K562 (cell line): ENCODE measurements at regions not wholly inside any gene's neighbourhood (a gene's known extent, or its start where the extent isn't known, plus 50 kb on each side); places are given as distances from the start of the nearest gene placed in this dataset.

Source experiments
- CHD4 ChIP-seq: fragments of 200-600 bp; sonication (generic); IDR thresholded peaks from 3 replicates; pipeline ENCODE4 v1.6.1; 2012; ENCODE audit warnings: low read depth, mild to moderate bottlenecking, mixed read lengths, low read length, inconsistent platforms; ENCODE audit not compliant: insufficient read depth, insufficient replicate concordance, poor library complexity, severe bottlenecking
- CREB3L1 ChIP-seq: fragments of 450-650 bp; IDR thresholded peaks from 2 replicates; pipeline ENCODE4 v1.6.1; 2014; ENCODE audit warnings: low read depth, mild to moderate bottlenecking, moderate library complexity, borderline replicate concordance
- GABPB2 ChIP-seq: fragments of 250-450 bp; sonication (Bioruptor Pico); conservative IDR thresholded peaks from 2 replicates; pipeline ENCODE4 v1.5.1; 2021; ENCODE audit warnings: mild to moderate bottlenecking
- HNRNPH1 ChIP-seq: fragments of 200-400 bp; formaldehyde crosslinking; optimal IDR thresholded peaks from 2 replicates; pipeline ENCODE3; 2017; ENCODE audit warnings: low read depth, mild to moderate bottlenecking, low read length, moderate library complexity
- MXD1 ChIP-seq: fragments of 250-450 bp; sonication (Bioruptor Pico); IDR thresholded peaks from 2 replicates; pipeline ENCODE4 v1.8.0; 2021; ENCODE audit warnings: borderline replicate concordance, mild to moderate bottlenecking, moderate library complexity; ENCODE audit not compliant: poor library complexity, severe bottlenecking
- NCOR1 ChIP-seq: fragments of 450-650 bp; IDR thresholded peaks from 2 replicates; pipeline ENCODE4 v1.6.1; 2016; ENCODE audit warnings: mild to moderate bottlenecking, moderate library complexity
- NR1H2 ChIP-seq: sonication (generic); formaldehyde crosslinking; IDR thresholded peaks from 2 replicates; pipeline ENCODE4 v1.4.0; 2020; ENCODE audit warnings: mild to moderate bottlenecking, missing genetic modification reagents
- NR4A1 ChIP-seq, 2 experiments: fragments of 250-450 bp in 1 of 2; fragments of 450-650 bp in 1 of 2; sonication (Bioruptor Pico) in 1 of 2; IDR thresholded peaks; 2 replicates each; pipeline versions ENCODE4 v1.4.0 to v1.6.1; 2016 to 2020; ENCODE audit warnings: mild to moderate bottlenecking in 2 of 2, missing compliant biosample characterization in 1 of 2, missing genetic modification characterization in 1 of 2, moderate library complexity in 1 of 2
- PHB2 ChIP-seq: fragments of 450-650 bp; IDR thresholded peaks from 2 replicates; pipeline ENCODE4 v1.6.1; 2017; ENCODE audit warnings: low read depth
- POLR2G ChIP-seq: fragments of 200-400 bp; formaldehyde crosslinking; IDR thresholded peaks from 2 replicates; pipeline ENCODE4 v1.6.1; 2017; ENCODE audit warnings: low read depth, mild to moderate bottlenecking, antibody characterized with exemption, low read length, moderate library complexity
- PREB ChIP-seq: sonication (generic); formaldehyde crosslinking; IDR thresholded peaks from 2 replicates; pipeline ENCODE4 v1.8.1; 2023; ENCODE audit warnings: mild to moderate bottlenecking, missing genetic modification reagents
- ZBTB7A ChIP-seq: IDR thresholded peaks from 2 replicates; pipeline ENCODE4 v1.6.1; 2011; ENCODE audit warnings: low read depth, mild to moderate bottlenecking, low read length, moderate library complexity, borderline replicate concordance; ENCODE audit not compliant: control insufficient read depth
- ZNF592 ChIP-seq: fragments of 450-650 bp; IDR thresholded peaks from 2 replicates; pipeline ENCODE4 v1.6.1; 2017; ENCODE audit warnings: antibody characterized with exemption, mild to moderate bottlenecking
- ZNF655 ChIP-seq: fragments of 250-450 bp; sonication (Bioruptor Pico); IDR thresholded peaks from 2 replicates; pipeline ENCODE4 v1.5.0; 2021

GRCh38 chr1:207963427-207964194 is 52.7 kb upstream of the CD34 start (continued):
- TF ChIP-seq ZNF655 (CRISPR knock-in tag), result no peak
- no peak for TF ChIP-seq NCOR1
- TF ChIP-seq GABPB2 (CRISPR knock-in tag), result no peak
- TF ChIP-seq PHB2, result no peak
- peak; percentile 88 for TF ChIP-seq ZNF592
- no peak for TF ChIP-seq MXD1 (CRISPR knock-in tag)
- TF ChIP-seq CHD4, result no peak
- 0 out of 2 replicates have a peak, but pooled peaks have one; percentile 82 for TF ChIP-seq NR4A1 (CRISPR knock-in tag; IDR thresholded peaks at IDR 0.05)
- peak; percentile 36; the same call in 1 of the 2 replicates for TF ChIP-seq NR4A1 (tag; IDR thresholded peaks at IDR 0.05)
- no peak for TF ChIP-seq HNRNPH1
- peak; percentile 69 for TF ChIP-seq CREB3L1
- TF ChIP-seq PREB, result peak; percentile 84; the same call in 1 of the 2 replicates
- peak; percentile 98 for TF ChIP-seq POLR2G
- TF ChIP-seq NR1H2 (CRISPR knock-in tag), result no peak
- peak; percentile 30; the same call in 1 of the 2 replicates for TF ChIP-seq ZBTB7A
